GM13977 (cell line): ENCODE measurements at regions not wholly inside any gene's neighbourhood (a gene's known extent, or its start where the extent isn't known, plus 50 kb on each side); places are given as distances from the start of the nearest gene placed in this dataset.

Source experiments
- DNase-seq: peaks from one replicate; pipeline ENCODE4 v3.0.0; 2012; ENCODE audit warnings: low spot score
- CTCF ChIP-seq: IDR thresholded peaks from 2 replicates; pipeline ENCODE4 v1.5.1; 2012; ENCODE audit warnings: mild to moderate bottlenecking, control low read depth; ENCODE audit not compliant: insufficient read depth; ENCODE audit errors: extremely low read depth, missing control alignments
- in situ Hi-C: fragments of 300-500 bp; cut with MboI; formaldehyde crosslinking; loops from one replicate; pipeline ENCODE4 v1.12.0; 2022; ENCODE audit warnings: low sequenced_read_pairs, low pct_unique_long_range_greater_than_20kb, mixed read lengths, inconsistent platforms; ENCODE audit not compliant: unreplicated experiment

GRCh38 chr6:19032591-19033295, 645.6 kb downstream of the RNF144B start:
- in situ Hi-C loops: no loop called here
- no peak for TF ChIP-seq CTCF
- no peak for DNase-seq

- in situ Hi-C loops: no loop called here
- no peak for DNase-seq
- TF ChIP-seq CTCF: no peak
Measured at GRCh38 chr6:19033683-19034082, 646.5 kb downstream of the RNF144B start.

- TF ChIP-seq CTCF: no peak
- DNase-seq: no peak
- in situ Hi-C loops: no loop called here
Measured at GRCh38 chr6:19034986-19035385, 647.8 kb downstream of the RNF144B start.

GRCh38 chr6:19035461-19036195, 648.5 kb downstream of the RNF144B start:
- DNase-seq: no peak
- in situ Hi-C loops: no loop called here
- no peak for TF ChIP-seq CTCF

- in situ Hi-C loops: no loop called here
- no peak for TF ChIP-seq CTCF
- DNase-seq: no peak
Measured at GRCh38 chr6:19036196-19036555, 649.0 kb downstream of the RNF144B start.

- TF ChIP-seq CTCF: no peak
- in situ Hi-C loops: no loop called here
Measured at GRCh38 chr6:19037607-19038006, 650.5 kb downstream of the RNF144B start.

More at GRCh38 chr6:19037607-19038006, 650.5 kb downstream of the RNF144B start:
- no peak for DNase-seq
